HG03139 (cell line): ENCODE measurements at regions not wholly inside any gene's neighbourhood (a gene's known extent, or its start where the extent isn't known, plus 50 kb on each side); places are given as distances from the start of the nearest gene placed in this dataset.
"Not testable (repeated sequence)": the region's sequence is repeated elsewhere in the genome, so short reads cannot be mapped to it uniquely, and the experiment has no call there.

Source experiments
- ATAC-seq: cut with Tn5 transposase; IDR thresholded peaks from one replicate; pipeline ENCODE4 v1.9.1; 2021; ENCODE audit not compliant: unreplicated experiment

- no peak for ATAC-seq
Measured at GRCh38 chr2:2731816-2732284, 400.8 kb upstream of the MYT1L start.

GRCh38 chr2:2731101-2731815 is 400.2 kb upstream of the MYT1L start:
- no peak for ATAC-seq

GRCh38 chr2:2730301-2730833 is 399.3 kb upstream of the MYT1L start:
- no peak for ATAC-seq

GRCh38 chr2:2729246-2729645 is 398.2 kb upstream of the MYT1L start:
- no peak for ATAC-seq

GRCh38 chr2:2728635-2729034 is 397.6 kb upstream of the MYT1L start:
- ATAC-seq: no peak

GRCh38 chr2:2727876-2728511 is 396.9 kb upstream of the MYT1L start:
- no peak for ATAC-seq

- ATAC-seq: no peak
Measured at GRCh38 chr2:2726163-2726562, 395.1 kb upstream of the MYT1L start.

- ATAC-seq: no peak
Measured at GRCh38 chr2:2723064-2723463, 392.0 kb upstream of the MYT1L start.

GRCh38 chr2:2721296-2721835 is 390.3 kb upstream of the MYT1L start:
- ATAC-seq: no peak

- not testable (repeated sequence) for ATAC-seq
Measured at GRCh38 chr2:2720806-2721205, 389.7 kb upstream of the MYT1L start.

GRCh38 chr2:2720351-2720750 is 389.3 kb upstream of the MYT1L start:
- ATAC-seq: no peak

GRCh38 chr2:2719781-2720180 is 388.7 kb upstream of the MYT1L start:
- no peak for ATAC-seq

- no peak for ATAC-seq
Measured at GRCh38 chr2:2719015-2719414, 387.9 kb upstream of the MYT1L start.

- no peak for ATAC-seq
Measured at GRCh38 chr2:2717406-2717805, 386.3 kb upstream of the MYT1L start.

GRCh38 chr2:2716771-2717170 is 385.7 kb upstream of the MYT1L start:
- ATAC-seq: no peak

GRCh38 chr2:2715036-2715818 is 384.2 kb upstream of the MYT1L start:
- ATAC-seq: no peak

GRCh38 chr2:2714408-2714807 is 383.3 kb upstream of the MYT1L start:
- no peak for ATAC-seq

- no peak for ATAC-seq
Measured at GRCh38 chr2:2709431-2709770, 378.3 kb upstream of the MYT1L start.

- ATAC-seq: no peak
Measured at GRCh38 chr2:2708575-2709430, 377.7 kb upstream of the MYT1L start.

GRCh38 chr2:2707206-2707991 is 376.3 kb upstream of the MYT1L start:
- no peak for ATAC-seq
